ENCODE measurements at regions not wholly inside any gene's neighbourhood (a gene's known extent, or its start where the extent isn't known, plus 50 kb on each side); places are given as distances from the start of the nearest gene placed in this dataset.

- no peak overlapping the region for H3K4me3 ChIP-seq (replicated peaks; ENCODE audit: low read depth, low read length)
- no peak for DNase-seq (ENCODE audit: extremely low read depth, low read depth)
- no peak for TF ChIP-seq CTCF (IDR thresholded peaks at IDR 0.05; ENCODE audit: low read depth, low read length, missing control alignments)
Measured at GRCh38 chr9:687034-687785, 154.3 kb upstream of the DMRT1 start.

- TF ChIP-seq CTCF (IDR thresholded peaks at IDR 0.05; ENCODE audit: low read depth, low read length, missing control alignments), result no peak
- DNase-seq (ENCODE audit: extremely low read depth, low read depth), result no peak
- H3K4me3 ChIP-seq (replicated peaks; ENCODE audit: low read depth, low read length), result no peak overlapping the region
Measured at GRCh38 chr9:687994-688393, 153.5 kb upstream of the DMRT1 start.

GRCh38 chr9:690517-691111, 150.9 kb upstream of the DMRT1 start:
- H3K4me3 ChIP-seq (replicated peaks; ENCODE audit: low read depth, low read length), result no peak overlapping the region
- no peak for TF ChIP-seq CTCF (IDR thresholded peaks at IDR 0.05; ENCODE audit: low read depth, low read length, missing control alignments)
- DNase-seq (ENCODE audit: extremely low read depth, low read depth), result no peak

- no peak for TF ChIP-seq CTCF (IDR thresholded peaks at IDR 0.05; ENCODE audit: low read depth, low read length, missing control alignments)
- no peak for DNase-seq (ENCODE audit: extremely low read depth, low read depth)
Measured at GRCh38 chr9:691825-692400, 149.6 kb upstream of the DMRT1 start.

GRCh38 chr9:692636-693129, 148.8 kb upstream of the DMRT1 start:
- no peak overlapping the region for H3K4me3 ChIP-seq (replicated peaks; ENCODE audit: low read depth, low read length)
- TF ChIP-seq CTCF (IDR thresholded peaks at IDR 0.05; ENCODE audit: low read depth, low read length, missing control alignments), result no peak
- DNase-seq (ENCODE audit: extremely low read depth, low read depth), result no peak

More at GRCh38 chr9:691825-692400, 149.6 kb upstream of the DMRT1 start:
- H3K4me3 ChIP-seq (replicated peaks; ENCODE audit: low read depth, low read length), result no peak overlapping the region

- no peak for DNase-seq (ENCODE audit: extremely low read depth, low read depth)
- no peak for TF ChIP-seq CTCF (IDR thresholded peaks at IDR 0.05; ENCODE audit: low read depth, low read length, missing control alignments)
- H3K4me3 ChIP-seq (replicated peaks; ENCODE audit: low read depth, low read length), result peak overlapping the region; percentile 24
Measured at GRCh38 chr9:693201-694091, 148.1 kb upstream of the DMRT1 start.
